ENCODE measurements at regions not wholly inside any gene's neighbourhood (a gene's known extent, or its start where the extent isn't known, plus 50 kb on each side); places are given as distances from the start of the nearest gene placed in this dataset.

- TF ChIP-seq GATA3 (IDR thresholded peaks at IDR 0.05; ENCODE audit: low read depth, low read length) (no peak), GATA2 (IDR thresholded peaks at IDR 0.05; ENCODE audit: low read depth, low read length) (no peak)
These were observed 79.2 kb upstream of the PAPOLG start for GRCh38 chr2:60676706-60677330.

- TF ChIP-seq GATA2 (IDR thresholded peaks at IDR 0.05; ENCODE audit: low read depth, low read length) (no peak), GATA3 (IDR thresholded peaks at IDR 0.05; ENCODE audit: low read depth, low read length) (no peak)
These were observed 78.7 kb upstream of the PAPOLG start for GRCh38 chr2:60677356-60677755.

- TF ChIP-seq GATA3 (IDR thresholded peaks at IDR 0.05; ENCODE audit: low read depth, low read length) (no peak), GATA2 (IDR thresholded peaks at IDR 0.05; ENCODE audit: low read depth, low read length) (no peak)
These were observed 77.5 kb upstream of the PAPOLG start for GRCh38 chr2:60678551-60678950.

GRCh38 chr2:60679036-60679780 is 76.9 kb upstream of the PAPOLG start:
- TF ChIP-seq GATA2 (IDR thresholded peaks at IDR 0.05; ENCODE audit: low read depth, low read length): no peak
- no peak for TF ChIP-seq GATA3 (IDR thresholded peaks at IDR 0.05; ENCODE audit: low read depth, low read length)

- TF ChIP-seq GATA3 (IDR thresholded peaks at IDR 0.05; ENCODE audit: low read depth, low read length) (no peak), GATA2 (IDR thresholded peaks at IDR 0.05; ENCODE audit: low read depth, low read length) (no peak)
These were observed 62.5 kb upstream of the PAPOLG start for GRCh38 chr2:60693551-60693950.

GRCh38 chr2:60695793-60696192 is 60.3 kb upstream of the PAPOLG start:
- TF ChIP-seq GATA3 (IDR thresholded peaks at IDR 0.05; ENCODE audit: low read depth, low read length): no peak
- no peak for TF ChIP-seq GATA2 (IDR thresholded peaks at IDR 0.05; ENCODE audit: low read depth, low read length)

- TF ChIP-seq GATA3 (IDR thresholded peaks at IDR 0.05; ENCODE audit: low read depth, low read length) (no peak), GATA2 (IDR thresholded peaks at IDR 0.05; ENCODE audit: low read depth, low read length) (no peak)
These were observed 56.5 kb upstream of the PAPOLG start for GRCh38 chr2:60699617-60700016.

- TF ChIP-seq GATA2 (IDR thresholded peaks at IDR 0.05; ENCODE audit: low read depth, low read length): no peak
- TF ChIP-seq GATA3 (IDR thresholded peaks at IDR 0.05; ENCODE audit: low read depth, low read length): no peak
These were observed 50.0 kb upstream of the PAPOLG start for GRCh38 chr2:60706021-60706420.
